H1 (cell line): ENCODE measurements at regions not wholly inside any gene's neighbourhood (a gene's known extent, or its start where the extent isn't known, plus 50 kb on each side); places are given as distances from the start of the nearest gene placed in this dataset.

ENCODE experiments used
- CHD7 ChIP-seq: fragments of 300-600 bp; sonication (generic); IDR thresholded peaks from 2 replicates; pipeline ENCODE4 v1.7.1; 2012; ENCODE audit warnings: low read length, moderate library complexity, mild to moderate bottlenecking, inconsistent platforms; ENCODE audit not compliant: insufficient replicate concordance
- EP300 ChIP-seq, 2 experiments: IDR thresholded peaks; 1 replicate in 1 of 2; 2 replicates in 1 of 2; pipeline ENCODE4 v1.6.1; 2011 to 2012; ENCODE audit warnings: low read depth in 2 of 2, low read length in 2 of 2, mild to moderate bottlenecking in 2 of 2, borderline replicate concordance in 1 of 2, inconsistent platforms in 1 of 2, moderate library complexity in 1 of 2
- RFX5 ChIP-seq: IDR thresholded peaks from 2 replicates; pipeline ENCODE4 v1.6.1; 2011; ENCODE audit warnings: low read depth, low read length, improper control_type of control experiment, borderline replicate concordance
- TBP ChIP-seq: IDR thresholded peaks from 2 replicates; pipeline ENCODE4 v1.6.1; 2011; ENCODE audit warnings: low read depth, low read length, improper control_type of control experiment
- TF ChIP-seq, protein P1 (sequence below): IDR thresholded peaks from 2 replicates; pipeline ENCODE4 v1.6.1; 2012; ENCODE audit warnings: low read length, inconsistent platforms
- TF ChIP-seq, protein P2 (sequence below): IDR thresholded peaks from 2 replicates; pipeline ENCODE4 v1.6.1; 2011; ENCODE audit warnings: low read length, improper control_type of control experiment

DNA sequence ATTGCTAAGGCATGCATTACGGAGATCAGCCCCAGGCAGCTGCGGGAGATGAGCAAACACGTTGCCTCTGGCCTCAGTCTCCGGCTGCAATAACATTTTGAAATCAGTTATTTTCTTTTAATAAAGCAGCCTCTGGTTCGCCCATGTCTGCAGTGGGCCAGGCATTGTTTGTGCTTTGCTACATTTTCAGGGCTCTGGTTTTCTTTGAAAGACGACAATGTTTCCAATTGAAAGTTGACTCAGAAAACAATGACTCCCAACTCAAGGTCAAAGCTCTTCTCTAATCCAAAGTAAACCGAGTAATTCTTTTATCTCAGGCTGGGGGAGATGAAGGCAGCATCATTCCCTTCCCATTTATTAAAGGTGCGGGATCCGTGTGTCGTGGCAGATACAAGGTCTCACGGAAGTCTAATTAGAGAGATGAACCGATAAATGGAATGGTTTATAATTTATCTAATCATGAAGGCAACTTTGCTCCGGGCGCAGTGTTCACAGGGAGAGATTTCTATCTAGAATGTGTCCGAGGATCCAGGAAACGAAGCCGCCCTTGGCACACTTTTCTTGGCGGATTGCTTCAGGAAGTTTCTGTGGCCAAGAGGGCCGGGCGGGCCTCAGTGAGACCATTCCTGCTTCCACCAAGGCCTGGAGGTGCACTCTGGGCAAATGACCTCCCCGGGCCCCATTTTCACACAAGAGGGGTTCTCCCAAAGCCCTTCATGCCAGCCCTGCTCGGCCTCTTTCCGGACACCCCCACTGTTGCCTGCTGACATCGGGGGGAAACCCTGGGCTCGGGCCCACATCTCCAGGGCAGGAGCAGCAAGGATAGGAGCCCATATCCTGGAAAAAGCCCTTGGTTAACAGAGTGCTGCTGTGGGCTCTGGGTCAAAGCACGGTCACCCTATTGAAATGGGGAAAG lies 811.4 kb downstream of the BRD1 start (continued):
- TF ChIP-seq CHD7 (no peak), TBP (no peak), RFX5 (no peak), EP300 (IDR thresholded peaks at IDR 0.05; ENCODE audit: borderline replicate concordance in 1 of 2, low read depth in 2 of 2, low read length in 2 of 2) (no peak)
- TF ChIP-seq, protein P1, sequence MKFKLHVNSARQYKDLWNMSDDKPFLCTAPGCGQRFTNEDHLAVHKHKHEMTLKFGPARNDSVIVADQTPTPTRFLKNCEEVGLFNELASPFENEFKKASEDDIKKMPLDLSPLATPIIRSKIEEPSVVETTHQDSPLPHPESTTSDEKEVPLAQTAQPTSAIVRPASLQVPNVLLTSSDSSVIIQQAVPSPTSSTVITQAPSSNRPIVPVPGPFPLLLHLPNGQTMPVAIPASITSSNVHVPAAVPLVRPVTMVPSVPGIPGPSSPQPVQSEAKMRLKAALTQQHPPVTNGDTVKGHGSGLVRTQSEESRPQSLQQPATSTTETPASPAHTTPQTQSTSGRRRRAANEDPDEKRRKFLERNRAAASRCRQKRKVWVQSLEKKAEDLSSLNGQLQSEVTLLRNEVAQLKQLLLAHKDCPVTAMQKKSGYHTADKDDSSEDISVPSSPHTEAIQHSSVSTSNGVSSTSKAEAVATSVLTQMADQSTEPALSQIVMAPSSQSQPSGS, result no peak
- TF ChIP-seq, protein P2, sequence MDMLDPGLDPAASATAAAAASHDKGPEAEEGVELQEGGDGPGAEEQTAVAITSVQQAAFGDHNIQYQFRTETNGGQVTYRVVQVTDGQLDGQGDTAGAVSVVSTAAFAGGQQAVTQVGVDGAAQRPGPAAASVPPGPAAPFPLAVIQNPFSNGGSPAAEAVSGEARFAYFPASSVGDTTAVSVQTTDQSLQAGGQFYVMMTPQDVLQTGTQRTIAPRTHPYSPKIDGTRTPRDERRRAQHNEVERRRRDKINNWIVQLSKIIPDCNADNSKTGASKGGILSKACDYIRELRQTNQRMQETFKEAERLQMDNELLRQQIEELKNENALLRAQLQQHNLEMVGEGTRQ, result no peak
